ENCODE measurements at regions not wholly inside any gene's neighbourhood (a gene's known extent, or its start where the extent isn't known, plus 50 kb on each side); places are given as distances from the start of the nearest gene placed in this dataset.

DNA sequence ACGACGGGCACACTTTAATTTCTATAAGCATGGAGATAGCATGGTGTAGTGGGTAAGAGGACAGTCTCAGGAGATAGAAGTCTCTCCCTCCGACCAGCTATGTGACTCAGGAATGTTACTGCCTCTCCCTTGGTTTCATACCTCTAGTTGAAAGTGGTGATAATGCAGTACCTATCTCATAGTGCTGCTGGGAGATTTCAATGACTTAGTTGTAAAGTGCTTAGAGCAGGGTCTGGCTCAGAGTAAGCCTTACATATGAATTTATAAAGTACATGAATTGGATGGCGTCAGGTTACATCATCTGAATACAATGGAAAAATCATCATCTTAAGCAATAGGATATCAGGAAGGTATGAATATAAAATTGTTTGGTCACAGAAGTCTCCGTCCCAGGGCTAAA is 952.8 kb upstream of the EDIL3 start:
- Histone ChIP-seq H3K4me2 (ENCODE audit: low read length) (no peak overlapping the region), H3K9ac (ENCODE audit: low read length) (no peak overlapping the region), H2AFZ (ENCODE audit: low read depth, low read length) (no peak overlapping the region), H3K36me3 (ENCODE audit: insufficient read depth, low read length) (no peaks in the 10 kb centered on the region), H3K79me2 (replicated peaks; ENCODE audit: insufficient read depth, low read length) (no peaks in the 10 kb centered on the region), H3K4me3 (ENCODE audit: low read length) (no peak overlapping the region), H3K27ac (ENCODE audit: low read length) (no peak overlapping the region), H3K27me3 (ENCODE audit: insufficient read depth, low read depth, low read length) (no peaks in the 10 kb centered on the region), H3K9me3 (ENCODE audit: low read length) (no peaks in the 10 kb centered on the region), H3F3A (ENCODE audit: insufficient read depth, low read length, poor library complexity, severe bottlenecking) (no peaks in the 10 kb centered on the region), H4K20me1 (ENCODE audit: insufficient read depth) (no peaks in the 10 kb centered on the region), H3K9me2 (ENCODE audit: insufficient read depth, low read length) (no peaks in the 10 kb centered on the region)
- TF ChIP-seq, protein P1, sequence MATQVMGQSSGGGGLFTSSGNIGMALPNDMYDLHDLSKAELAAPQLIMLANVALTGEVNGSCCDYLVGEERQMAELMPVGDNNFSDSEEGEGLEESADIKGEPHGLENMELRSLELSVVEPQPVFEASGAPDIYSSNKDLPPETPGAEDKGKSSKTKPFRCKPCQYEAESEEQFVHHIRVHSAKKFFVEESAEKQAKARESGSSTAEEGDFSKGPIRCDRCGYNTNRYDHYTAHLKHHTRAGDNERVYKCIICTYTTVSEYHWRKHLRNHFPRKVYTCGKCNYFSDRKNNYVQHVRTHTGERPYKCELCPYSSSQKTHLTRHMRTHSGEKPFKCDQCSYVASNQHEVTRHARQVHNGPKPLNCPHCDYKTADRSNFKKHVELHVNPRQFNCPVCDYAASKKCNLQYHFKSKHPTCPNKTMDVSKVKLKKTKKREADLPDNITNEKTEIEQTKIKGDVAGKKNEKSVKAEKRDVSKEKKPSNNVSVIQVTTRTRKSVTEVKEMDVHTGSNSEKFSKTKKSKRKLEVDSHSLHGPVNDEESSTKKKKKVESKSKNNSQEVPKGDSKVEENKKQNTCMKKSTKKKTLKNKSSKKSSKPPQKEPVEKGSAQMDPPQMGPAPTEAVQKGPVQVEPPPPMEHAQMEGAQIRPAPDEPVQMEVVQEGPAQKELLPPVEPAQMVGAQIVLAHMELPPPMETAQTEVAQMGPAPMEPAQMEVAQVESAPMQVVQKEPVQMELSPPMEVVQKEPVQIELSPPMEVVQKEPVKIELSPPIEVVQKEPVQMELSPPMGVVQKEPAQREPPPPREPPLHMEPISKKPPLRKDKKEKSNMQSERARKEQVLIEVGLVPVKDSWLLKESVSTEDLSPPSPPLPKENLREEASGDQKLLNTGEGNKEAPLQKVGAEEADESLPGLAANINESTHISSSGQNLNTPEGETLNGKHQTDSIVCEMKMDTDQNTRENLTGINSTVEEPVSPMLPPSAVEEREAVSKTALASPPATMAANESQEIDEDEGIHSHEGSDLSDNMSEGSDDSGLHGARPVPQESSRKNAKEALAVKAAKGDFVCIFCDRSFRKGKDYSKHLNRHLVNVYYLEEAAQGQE (IDR thresholded peaks at IDR 0.05; ENCODE audit: borderline replicate concordance): no peak
- TF ChIP-seq TAF1 (IDR thresholded peaks at IDR 0.05; ENCODE audit: low read depth) (no peak), CTCF (IDR thresholded peaks at IDR 0.05; ENCODE audit: poor library complexity, severe bottlenecking) (no peak), RAD21 (conservative IDR thresholded peaks at IDR 0.05) (no peak), EP300 (conservative IDR thresholded peaks at IDR 0.05; ENCODE audit: poor library complexity, severe bottlenecking) (no peak), SMC3 (conservative IDR thresholded peaks at IDR 0.05; ENCODE audit: poor library complexity) (no peak), MXI1 (conservative IDR thresholded peaks at IDR 0.05; ENCODE audit: poor library complexity, severe bottlenecking) (no peak), POLR2AphosphoS5 (IDR thresholded peaks at IDR 0.05) (no peak), EZH2 (IDR thresholded peaks at IDR 0.05; ENCODE audit: borderline replicate concordance, insufficient read depth, low read length, poor library complexity, severe bottlenecking) (no peak)

- Histone ChIP-seq H3F3A (ENCODE audit: insufficient read depth, low read length, poor library complexity, severe bottlenecking) (no peaks in the 10 kb centered on the region), H3K79me2 (replicated peaks; ENCODE audit: insufficient read depth, low read length) (no peaks in the 10 kb centered on the region), H3K9me3 (ENCODE audit: low read length) (no peaks in the 10 kb centered on the region), H2AFZ (ENCODE audit: low read depth, low read length) (no peak overlapping the region), H3K36me3 (ENCODE audit: insufficient read depth, low read length) (no peaks in the 10 kb centered on the region), H3K9me2 (ENCODE audit: insufficient read depth, low read length) (no peaks in the 10 kb centered on the region), H4K20me1 (ENCODE audit: insufficient read depth) (no peaks in the 10 kb centered on the region), H3K27me3 (ENCODE audit: insufficient read depth, low read depth, low read length) (no peaks in the 10 kb centered on the region), H3K27ac (ENCODE audit: low read length) (no peak overlapping the region), H3K9ac (ENCODE audit: low read length) (no peak overlapping the region), H3K4me3 (ENCODE audit: low read length) (no peak overlapping the region), H3K4me2 (ENCODE audit: low read length) (no peak overlapping the region)
- TF ChIP-seq CTCF (IDR thresholded peaks at IDR 0.05; ENCODE audit: poor library complexity, severe bottlenecking) (no peak), RAD21 (conservative IDR thresholded peaks at IDR 0.05) (no peak), EP300 (conservative IDR thresholded peaks at IDR 0.05; ENCODE audit: poor library complexity, severe bottlenecking) (no peak), EZH2 (IDR thresholded peaks at IDR 0.05; ENCODE audit: borderline replicate concordance, insufficient read depth, low read length, poor library complexity, severe bottlenecking) (no peak), MXI1 (conservative IDR thresholded peaks at IDR 0.05; ENCODE audit: poor library complexity, severe bottlenecking) (no peak), TAF1 (IDR thresholded peaks at IDR 0.05; ENCODE audit: low read depth) (no peak), SMC3 (conservative IDR thresholded peaks at IDR 0.05; ENCODE audit: poor library complexity) (no peak), POLR2AphosphoS5 (IDR thresholded peaks at IDR 0.05) (no peak)
- TF ChIP-seq, protein P1 (IDR thresholded peaks at IDR 0.05; ENCODE audit: borderline replicate concordance): no peak
Observed at GRCh38 chr5:85340790-85341189, 956.1 kb upstream of the EDIL3 start.

Measured in neural cell (in vitro differentiated cells).